Frontal cortex (tissue), 3 donors: ENCODE measurements at regions not wholly inside any gene's neighbourhood (a gene's known extent, or its start where the extent isn't known, plus 50 kb on each side); places are given as distances from the start of the nearest gene placed in this dataset.
"Not testable (repeated sequence)": the region's sequence is repeated elsewhere in the genome, so short reads cannot be mapped to it uniquely, and the experiment has no call there.

Experiments used
- DNase-seq, 2 donors: peaks; one replicate each; pipeline ENCODE4 v3.0.0; 2012; ENCODE audit warnings: low spot score in 2 of 2
- FAIRE-seq: peaks from 2 replicates; lab custom pipeline; 2012; peaks lifted over from hg19 to GRCh38; lab: Jason Lieb, UNC
- donor health status: control.
- donor health status: control.
- donor health status: control.

- FAIRE-seq = no peak
Observed at GRCh38 chr2:189231719-189232323, 52.3 kb upstream of the COL5A2 start.

GRCh38 chr2:189232759-189233406 lies 53.3 kb upstream of the COL5A2 start:
- FAIRE-seq = no peak

More at GRCh38 chr2:189231719-189232323, 52.3 kb upstream of the COL5A2 start:
- DNase-seq = no peak

GRCh38 chr2:189233527-189233926 lies 54.0 kb upstream of the COL5A2 start:
- DNase-seq = no peak
- no peak for FAIRE-seq

More at GRCh38 chr2:189232759-189233406, 53.3 kb upstream of the COL5A2 start:
- DNase-seq = no peak

DNA sequence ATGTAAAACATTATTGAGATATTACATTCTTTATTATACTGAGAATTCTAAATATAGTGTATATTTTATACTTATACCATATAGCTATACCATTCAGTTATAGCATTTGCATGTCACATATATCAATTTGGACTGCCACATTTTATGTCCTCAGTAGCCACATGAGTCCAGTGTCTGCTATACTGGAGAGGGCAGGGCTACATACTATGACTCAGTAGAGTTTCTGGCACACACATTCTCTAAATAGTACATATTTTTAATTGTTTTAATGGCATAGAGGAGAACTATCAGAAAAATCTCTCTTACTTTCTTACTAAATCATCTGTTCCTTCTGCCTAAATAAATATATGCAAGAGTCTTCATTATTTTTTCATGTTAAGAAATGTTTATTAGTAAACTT lies 55.4 kb upstream of the COL5A2 start:
- FAIRE-seq = no peak

GRCh38 chr2:189236066-189236465 lies 56.5 kb upstream of the COL5A2 start:
- no peak for FAIRE-seq

More for the DNA sequence above, 55.4 kb upstream of the COL5A2 start:
- DNase-seq = no peak

DNA sequence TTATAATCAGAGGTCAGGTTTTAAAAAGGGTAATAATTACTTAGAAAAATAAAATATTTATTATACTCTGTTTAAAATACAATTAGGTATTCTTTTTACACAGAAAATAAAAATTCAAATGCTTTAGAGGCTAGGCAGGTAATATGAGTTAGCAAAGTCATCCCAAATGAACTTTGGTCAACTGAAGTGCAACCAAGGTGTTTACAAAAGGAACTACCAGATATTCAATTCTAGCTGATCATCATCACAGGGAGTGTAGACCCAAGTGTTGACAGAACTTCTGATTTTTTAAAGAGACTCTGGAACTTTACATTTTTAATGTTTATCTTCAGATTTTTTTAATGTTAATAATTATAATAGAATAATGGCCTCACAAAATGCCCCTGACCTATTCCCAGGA lies 59.3 kb upstream of the COL5A2 start:
- DNase-seq (no peak), FAIRE-seq (no peak)

More at GRCh38 chr2:189236066-189236465, 56.5 kb upstream of the COL5A2 start:
- no peak for DNase-seq

DNA sequence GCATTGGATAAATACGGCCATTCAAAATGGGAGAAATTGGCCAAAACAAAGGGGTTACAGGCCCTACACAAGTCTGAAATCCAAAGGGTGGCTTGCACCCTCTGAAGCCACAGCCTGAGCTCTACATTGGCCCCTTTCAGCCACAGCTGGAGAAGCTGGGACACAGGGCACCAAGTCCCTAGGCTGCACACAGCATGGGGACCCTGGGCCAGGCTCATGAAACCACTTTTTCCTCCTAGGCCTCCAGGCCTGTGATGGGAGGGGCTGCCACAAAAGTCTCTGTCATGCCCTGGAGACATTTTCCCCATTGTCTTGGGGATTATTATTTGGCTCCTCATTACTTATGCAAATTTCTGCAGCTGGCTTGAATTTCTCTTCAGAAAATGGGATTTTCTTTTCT lies 64.3 kb upstream of the COL5A2 start:
- DNase-seq, FAIRE-seq: not testable (repeated sequence)

- no peak for DNase-seq
- FAIRE-seq = no peak
Observed at GRCh38 chr2:189247276-189247675, 67.7 kb upstream of the COL5A2 start.

- FAIRE-seq = no peak
Observed at GRCh38 chr2:189248141-189248540, 68.6 kb upstream of the COL5A2 start.

DNA sequence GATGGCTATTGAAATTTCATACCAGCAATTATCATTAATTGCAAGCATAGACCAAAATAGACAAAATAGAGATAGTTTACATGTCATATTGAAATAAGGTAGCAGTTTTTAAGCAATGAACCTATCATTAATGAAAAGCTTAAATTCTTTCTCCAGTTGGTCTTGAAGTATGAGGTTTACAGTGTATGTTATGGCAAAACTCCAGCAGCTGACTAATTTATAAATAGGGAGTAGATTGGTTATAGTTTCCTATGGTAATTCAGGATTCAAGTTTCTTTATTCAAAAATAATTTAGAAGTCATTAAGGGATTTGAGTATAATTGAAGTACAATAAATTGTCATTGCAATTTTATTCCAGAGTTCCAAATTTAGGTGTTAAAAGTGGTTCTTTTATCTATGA lies 69.6 kb upstream of the COL5A2 start:
- DNase-seq (no peak), FAIRE-seq (no peak)

More at GRCh38 chr2:189248141-189248540, 68.6 kb upstream of the COL5A2 start:
- no peak for DNase-seq

- FAIRE-seq = no peak
- DNase-seq = no peak
Observed at GRCh38 chr2:189249901-189250300, 70.3 kb upstream of the COL5A2 start.

DNA sequence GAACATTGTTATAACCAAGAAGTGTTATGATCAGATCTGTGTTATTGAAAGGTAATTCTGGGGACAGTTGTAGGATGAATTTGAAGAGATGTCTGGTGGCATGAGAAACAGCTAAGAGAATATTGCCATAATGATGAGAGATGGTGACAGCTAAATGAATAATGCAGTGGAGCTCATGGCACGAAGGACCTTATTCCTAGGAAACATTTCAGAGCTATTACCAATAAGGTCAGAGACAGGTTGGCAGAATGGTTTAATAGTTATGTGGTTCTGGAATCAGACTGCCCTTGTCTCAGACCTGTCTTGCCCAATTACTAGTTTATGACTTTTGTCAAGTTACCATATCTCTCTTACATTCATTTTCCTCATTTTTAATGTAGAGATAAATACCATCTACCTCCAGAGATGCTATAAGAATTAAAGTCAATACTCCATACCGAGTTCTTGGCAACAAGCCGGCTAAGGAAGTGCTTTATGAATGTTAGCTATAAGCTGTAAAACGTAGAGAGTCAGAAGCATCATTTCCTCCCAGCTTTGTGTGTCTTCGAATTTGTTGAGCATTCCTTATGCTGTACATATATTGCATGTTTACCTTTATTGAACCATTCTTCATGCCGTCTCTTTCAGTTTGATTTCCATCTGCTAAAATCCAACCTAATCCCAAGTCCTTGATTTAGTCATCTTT lies 73.6 kb upstream of the COL5A2 start:
- DNase-seq (no peak), FAIRE-seq (no peak)

DNA sequence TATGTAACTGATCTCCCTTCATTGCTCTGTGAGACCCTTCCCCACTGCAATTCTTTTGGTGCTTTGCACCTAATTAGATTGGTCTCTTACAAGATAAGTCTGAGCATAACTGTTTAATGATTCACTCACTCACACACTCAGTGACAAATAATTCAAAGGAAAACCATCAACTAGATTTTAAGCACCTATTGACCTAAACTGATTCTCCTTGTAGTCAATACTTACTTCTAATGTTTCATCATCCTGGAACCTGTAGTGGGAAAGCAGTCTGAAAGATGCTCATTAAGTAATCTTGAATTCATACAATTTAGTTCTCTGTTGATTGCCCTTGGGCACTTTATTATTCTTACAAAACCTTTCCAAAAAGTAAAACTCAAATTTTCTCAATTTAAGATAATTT lies 74.3 kb upstream of the COL5A2 start:
- FAIRE-seq = no peak
- no peak for DNase-seq

DNA sequence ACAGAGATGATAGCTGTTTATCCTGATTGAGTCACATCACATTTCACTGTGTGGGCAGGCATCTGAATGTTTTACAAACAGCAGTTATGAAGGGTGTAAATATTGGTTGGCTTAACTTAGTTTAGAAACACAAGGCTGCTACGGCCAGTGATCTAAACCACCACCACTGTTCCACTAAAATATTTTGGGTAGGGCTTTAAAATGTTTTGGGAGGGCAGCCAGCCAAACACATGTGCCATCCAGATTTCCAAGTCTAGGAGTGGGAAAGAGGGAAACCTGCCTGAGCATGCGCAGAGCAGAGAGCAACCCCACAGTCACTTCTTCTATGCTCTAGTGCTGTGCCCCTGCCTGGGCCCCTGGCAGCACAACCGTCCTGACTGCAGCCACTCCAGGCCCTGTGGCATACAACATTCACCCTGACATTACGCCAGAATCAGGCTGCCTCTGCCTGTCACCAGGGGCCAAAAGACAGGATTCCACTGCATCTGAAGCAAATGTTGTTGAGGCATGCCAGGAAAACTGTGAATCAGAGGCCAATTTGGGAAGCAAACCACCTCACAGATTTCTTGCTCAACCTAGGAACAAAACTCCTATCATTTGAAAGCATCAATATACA lies 74.8 kb upstream of the COL5A2 start:
- FAIRE-seq (no peak), DNase-seq (peak in 1 of 2 donors; percentile 1)

GRCh38 chr2:189255711-189256110 lies 76.2 kb upstream of the COL5A2 start:
- no peak for DNase-seq
- no peak for FAIRE-seq

GRCh38 chr2:189258616-189259365 lies 79.2 kb upstream of the COL5A2 start:
- DNase-seq = no peak
- no peak for FAIRE-seq

DNA sequence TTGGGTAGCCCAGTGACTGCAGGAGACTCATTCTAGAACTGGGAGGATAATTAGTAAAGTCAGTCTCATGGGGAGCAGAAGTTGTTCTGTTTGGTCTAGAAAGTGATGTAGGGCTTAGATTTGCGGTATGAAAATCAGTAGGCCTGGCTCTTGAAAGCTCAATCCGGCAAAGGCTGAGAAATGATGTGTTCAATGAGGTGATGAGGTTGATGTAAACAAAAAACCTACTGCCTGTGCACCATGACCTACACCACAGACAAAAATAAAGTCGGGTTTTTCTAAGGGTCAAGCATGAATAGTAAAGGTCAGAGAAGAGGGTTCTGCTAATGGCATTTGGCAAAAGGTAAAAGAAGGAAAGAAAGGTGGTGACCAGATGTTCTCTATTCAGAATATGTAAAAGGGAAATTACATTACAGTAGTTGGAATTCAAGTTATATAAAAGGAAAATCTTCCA lies 80.8 kb upstream of the COL5A2 start:
- FAIRE-seq = no peak
- no peak for DNase-seq

DNA sequence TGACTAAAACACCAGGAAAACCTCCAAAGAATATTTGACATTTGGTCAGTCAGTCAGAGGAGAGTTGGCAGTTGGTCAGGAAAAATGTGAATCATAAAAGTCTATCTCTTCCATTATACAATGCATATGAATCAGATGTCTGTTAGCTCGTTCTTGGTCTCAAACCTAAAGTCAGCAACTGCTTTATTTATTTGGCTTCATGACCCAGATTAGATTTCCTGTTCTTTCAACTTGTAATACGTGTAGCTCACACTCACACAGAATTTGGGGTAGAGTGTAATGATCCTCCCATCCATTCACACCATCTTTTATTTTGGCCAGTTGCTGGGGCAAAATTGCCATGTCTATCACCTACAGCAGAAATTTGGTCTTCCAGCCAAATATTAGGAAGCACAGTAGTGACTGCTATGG lies 81.9 kb upstream of the COL5A2 start:
- no peak for DNase-seq
- no peak for FAIRE-seq

DNA sequence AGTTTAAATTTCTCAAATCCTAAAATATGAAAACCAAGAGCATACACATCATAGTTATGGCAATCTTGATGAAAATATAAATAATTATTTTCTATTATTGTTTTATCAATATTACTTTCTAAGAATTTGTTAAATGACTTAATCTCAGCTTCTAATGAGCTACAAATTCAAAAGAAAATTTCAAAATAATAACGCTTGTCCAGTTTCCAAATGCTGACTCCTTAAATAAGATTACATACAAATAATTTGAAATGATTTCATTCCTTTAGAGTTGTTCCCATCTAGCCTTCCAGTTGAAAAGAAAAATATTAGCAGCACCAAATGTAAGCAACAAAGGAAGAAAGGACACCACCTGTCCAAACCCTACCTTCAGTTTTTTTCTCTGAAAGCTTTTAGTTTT lies 82.4 kb upstream of the COL5A2 start:
- FAIRE-seq = no peak
- DNase-seq = no peak
